Activated T-cell treated with anti-CD3 and anti-CD28 coated beads, Interleukin-2, amount 50 U/mL, for 4 hours (primary cell): ENCODE measurements at regions not wholly inside any gene's neighbourhood (a gene's known extent, or its start where the extent isn't known, plus 50 kb on each side); places are given as distances from the start of the nearest gene placed in this dataset.

Source experiments
- ATAC-seq, 2 donors: fragments of 200-7000 bp; cut with Tn5 transposase; one replicate each; pipeline ENCODE4 v1.10.0; 2021
- DNase-seq: peaks from one replicate; pipeline ENCODE4 v3.0.0-alpha.2; 2020
- H3K27me3 Mint-ChIP-seq: one replicate; pipeline ENCODE4 v1.8.0; 2021; ENCODE audit warnings: low read depth, mixed read lengths
- H3K36me3 Mint-ChIP-seq: one replicate; pipeline ENCODE4 v1.8.0; 2022; ENCODE audit warnings: mixed read lengths; ENCODE audit not compliant: insufficient read depth
- H3K4me1 Mint-ChIP-seq: one replicate; pipeline ENCODE4 v1.8.0; 2021; ENCODE audit warnings: low read depth, mixed read lengths
- H3K4me3 Mint-ChIP-seq: one replicate; pipeline ENCODE4 v1.8.0; 2021; ENCODE audit warnings: mild to moderate bottlenecking, moderate library complexity, mixed read lengths
- H3K9me3 Mint-ChIP-seq: one replicate; pipeline ENCODE4 v1.8.0; 2021; ENCODE audit warnings: mixed read lengths

DNA sequence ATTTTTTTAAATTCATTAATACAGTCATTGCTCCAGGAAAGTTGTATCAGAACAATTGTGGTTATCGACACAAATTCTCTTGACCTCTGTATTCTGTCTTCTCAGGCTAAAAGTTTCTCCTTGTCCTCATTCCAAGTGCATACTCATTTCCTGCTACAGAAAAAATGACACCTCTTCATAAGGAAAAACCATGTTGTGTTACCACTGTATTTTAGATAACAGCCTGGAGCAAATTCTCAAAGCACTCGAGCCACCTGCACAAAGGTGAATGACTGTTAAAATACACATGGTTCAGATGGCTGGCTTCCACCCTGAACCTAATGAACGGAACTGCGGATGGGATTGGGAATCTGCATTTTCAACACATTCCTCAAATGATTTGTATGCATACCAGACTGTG is 586.5 kb downstream of the EPHA4 start:
- ATAC-seq = no peak
- Mint-ChIP-seq H3K27me3 (peaks cover 18% of the 10 kb centered on the region), H3K4me1 (no peaks in the 10 kb centered on the region), H3K4me3 (no peak overlapping the region), H3K36me3 (no peaks in the 10 kb centered on the region), H3K9me3 (no peaks in the 10 kb centered on the region)
- no peak for DNase-seq

DNA sequence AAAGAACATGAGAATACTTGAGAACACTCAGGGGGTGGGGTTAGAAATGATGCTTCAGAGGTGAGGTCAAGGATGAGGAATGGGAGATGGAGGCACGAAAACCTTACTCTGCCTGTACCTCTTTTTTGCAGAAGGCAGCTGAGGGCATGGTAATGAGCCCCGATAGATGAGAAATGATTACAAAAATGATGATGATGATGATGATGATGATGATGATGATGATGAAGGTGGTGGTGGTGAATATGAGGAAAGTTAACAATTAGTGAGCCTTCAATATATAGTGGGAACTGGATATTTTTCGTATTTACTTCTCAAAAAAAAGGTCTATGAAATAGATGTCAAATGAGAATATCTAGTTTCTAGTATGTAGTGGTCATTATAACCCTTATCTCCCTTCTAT is 584.3 kb downstream of the EPHA4 start:
- ATAC-seq = no peak
- no peaks in the 10 kb centered on the region for H3K4me1 Mint-ChIP-seq
- DNase-seq = no peak
- H3K27me3 Mint-ChIP-seq = peaks cover 14% of the 10 kb centered on the region
- H3K36me3 Mint-ChIP-seq = no peaks in the 10 kb centered on the region
- H3K4me3 Mint-ChIP-seq = no peak overlapping the region
- no peaks in the 10 kb centered on the region for H3K9me3 Mint-ChIP-seq

DNA sequence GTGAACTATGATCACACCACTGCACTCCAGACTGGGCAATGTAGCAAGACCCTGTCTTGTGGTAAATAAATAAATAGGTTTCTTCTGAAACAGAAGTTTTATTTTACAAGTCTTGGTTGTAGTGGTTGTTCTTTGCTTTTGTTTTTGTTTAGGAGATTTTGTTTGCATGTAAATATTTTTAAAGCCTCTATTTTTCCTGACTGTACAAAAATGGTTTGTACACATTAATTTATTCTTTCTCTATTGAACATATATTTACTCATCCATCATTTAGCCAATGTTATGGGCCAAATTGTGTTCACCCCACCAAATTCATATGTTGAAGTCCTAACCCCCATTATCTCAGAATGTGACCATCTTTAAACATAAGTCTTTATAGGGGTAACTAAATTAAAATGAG is 580.1 kb downstream of the EPHA4 start:
- Mint-ChIP-seq H3K36me3 (no peaks in the 10 kb centered on the region), H3K4me3 (no peak overlapping the region), H3K9me3 (no peaks in the 10 kb centered on the region), H3K4me1 (no peaks in the 10 kb centered on the region), H3K27me3 (peaks cover 8% of the 10 kb centered on the region)
- ATAC-seq (no peak), DNase-seq (no peak)

DNA sequence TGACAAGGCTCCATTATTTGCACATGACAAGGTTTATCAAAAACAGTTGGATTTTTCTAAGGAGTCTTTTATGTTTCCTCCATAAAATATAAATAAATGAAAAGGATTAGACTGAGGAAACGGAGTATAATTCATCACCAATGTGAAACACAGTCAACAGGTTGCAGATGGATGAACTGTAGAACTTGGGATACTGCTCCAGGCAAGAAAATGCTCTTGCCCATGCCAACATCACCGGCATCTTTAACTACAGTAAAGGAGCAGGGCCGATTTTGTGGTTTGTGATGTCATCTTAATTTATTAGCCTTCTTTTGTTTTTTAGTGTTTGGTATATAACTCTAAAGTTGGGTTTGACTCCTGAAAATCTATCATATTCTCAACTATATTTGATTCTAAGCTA is 577.3 kb downstream of the EPHA4 start:
- H3K4me3 Mint-ChIP-seq = no peak overlapping the region

DNA sequence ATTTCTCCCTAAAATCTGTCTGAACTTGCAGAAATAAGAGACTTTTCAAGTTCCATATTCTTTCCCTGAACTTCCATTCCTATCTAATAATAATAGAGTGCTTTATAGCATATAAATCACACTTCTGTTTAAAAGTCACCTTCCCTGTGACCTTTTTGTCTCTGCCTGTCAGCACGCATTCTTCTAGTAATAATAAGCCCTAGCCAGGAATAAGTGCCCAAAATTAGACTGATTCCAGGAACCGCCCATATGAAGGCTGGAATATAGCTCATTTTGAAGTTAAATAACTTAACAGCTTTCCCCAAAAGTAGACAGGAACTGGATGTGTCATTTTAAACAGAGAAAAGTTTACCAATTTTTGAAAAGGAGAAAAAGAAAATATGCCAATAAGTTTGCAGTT is 576.5 kb downstream of the EPHA4 start:
- no peaks in the 10 kb centered on the region for H3K9me3 Mint-ChIP-seq
- no peak overlapping the region for H3K4me3 Mint-ChIP-seq
- no peaks in the 10 kb centered on the region for H3K36me3 Mint-ChIP-seq
- DNase-seq = no peak
- H3K27me3 Mint-ChIP-seq = peaks cover 10% of the 10 kb centered on the region
- no peaks in the 10 kb centered on the region for H3K4me1 Mint-ChIP-seq
- ATAC-seq = no peak

More for the DNA sequence above, 577.3 kb downstream of the EPHA4 start:
- DNase-seq (no peak), ATAC-seq (no peak)
- no peaks in the 10 kb centered on the region for H3K9me3 Mint-ChIP-seq
- no peaks in the 10 kb centered on the region for H3K36me3 Mint-ChIP-seq
- no peaks in the 10 kb centered on the region for H3K4me1 Mint-ChIP-seq
- H3K27me3 Mint-ChIP-seq = peaks cover 10% of the 10 kb centered on the region

DNA sequence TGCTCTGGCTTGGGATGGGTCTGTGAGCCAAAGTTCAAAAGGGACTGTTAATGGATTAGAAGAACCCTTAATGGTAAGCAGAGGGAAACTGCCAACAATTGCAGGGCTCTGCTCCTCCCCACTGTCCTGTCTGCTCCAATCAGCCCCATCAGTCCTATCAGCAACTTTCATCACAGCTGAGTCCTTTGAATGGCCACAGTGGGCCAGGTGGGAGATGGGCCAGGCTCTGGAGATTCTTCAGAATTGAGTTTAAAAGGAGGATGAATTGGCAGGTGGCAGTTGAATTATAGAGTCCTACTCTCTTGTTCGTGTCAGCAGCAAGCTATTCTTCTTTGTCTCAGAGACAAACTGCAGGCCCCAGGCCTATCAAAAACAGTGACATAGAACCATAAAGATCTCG is 573.9 kb downstream of the EPHA4 start:
- no peak overlapping the region for H3K4me3 Mint-ChIP-seq
- H3K4me1 Mint-ChIP-seq = no peaks in the 10 kb centered on the region
- DNase-seq = no peak
- peaks cover 8% of the 10 kb centered on the region for H3K27me3 Mint-ChIP-seq
- H3K36me3 Mint-ChIP-seq = no peaks in the 10 kb centered on the region
- H3K9me3 Mint-ChIP-seq = no peaks in the 10 kb centered on the region
- no peak for ATAC-seq

DNA sequence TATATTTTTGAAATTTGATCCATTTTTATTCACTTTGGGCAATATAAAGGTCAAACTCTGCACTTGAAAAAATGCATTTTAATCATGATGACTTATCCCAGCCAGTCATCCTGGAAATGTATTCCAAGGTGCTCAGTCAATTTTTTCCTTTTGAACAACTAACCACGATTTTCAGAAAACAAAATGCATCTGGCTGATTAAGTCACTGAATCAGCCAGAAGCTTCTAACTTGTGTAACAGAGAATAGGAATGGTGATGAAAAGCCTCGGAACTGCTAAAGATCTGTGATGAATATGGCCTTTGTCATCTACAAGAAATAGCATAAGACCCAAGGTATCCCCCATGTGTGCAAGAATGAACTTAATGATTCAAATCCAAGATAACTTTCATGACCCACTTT is 572.7 kb downstream of the EPHA4 start:
- Mint-ChIP-seq H3K9me3 (no peaks in the 10 kb centered on the region), H3K27me3 (peaks cover 8% of the 10 kb centered on the region), H3K4me3 (no peak overlapping the region), H3K36me3 (no peaks in the 10 kb centered on the region), H3K4me1 (no peaks in the 10 kb centered on the region)
- no peak for ATAC-seq
- DNase-seq = no peak

DNA sequence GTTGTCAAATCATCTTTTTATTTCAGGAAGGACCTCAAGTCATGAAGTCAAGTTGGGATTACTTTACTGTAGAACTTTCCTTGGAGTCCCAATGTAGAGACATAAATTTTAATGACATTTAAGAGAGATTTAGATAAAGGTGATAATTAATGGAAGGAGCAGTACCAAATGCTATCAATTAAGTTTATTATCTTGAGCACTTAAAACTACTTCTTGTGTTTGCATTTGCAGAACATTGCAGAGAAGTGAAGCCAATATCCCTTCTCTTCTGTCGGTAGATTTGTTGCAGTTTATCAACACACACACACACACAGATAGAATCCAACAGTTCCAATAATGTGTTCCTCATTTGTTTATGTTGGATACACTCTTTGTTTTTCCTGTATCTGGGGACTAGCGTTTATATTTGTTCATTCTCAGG is 570.7 kb downstream of the EPHA4 start:
- no peak for ATAC-seq
- H3K4me1 Mint-ChIP-seq = no peaks in the 10 kb centered on the region
- H3K36me3 Mint-ChIP-seq = no peaks in the 10 kb centered on the region
- no peaks in the 10 kb centered on the region for H3K9me3 Mint-ChIP-seq
- no peak overlapping the region for H3K4me3 Mint-ChIP-seq
- peaks cover 2% of the 10 kb centered on the region for H3K27me3 Mint-ChIP-seq
- no peak for DNase-seq

DNA sequence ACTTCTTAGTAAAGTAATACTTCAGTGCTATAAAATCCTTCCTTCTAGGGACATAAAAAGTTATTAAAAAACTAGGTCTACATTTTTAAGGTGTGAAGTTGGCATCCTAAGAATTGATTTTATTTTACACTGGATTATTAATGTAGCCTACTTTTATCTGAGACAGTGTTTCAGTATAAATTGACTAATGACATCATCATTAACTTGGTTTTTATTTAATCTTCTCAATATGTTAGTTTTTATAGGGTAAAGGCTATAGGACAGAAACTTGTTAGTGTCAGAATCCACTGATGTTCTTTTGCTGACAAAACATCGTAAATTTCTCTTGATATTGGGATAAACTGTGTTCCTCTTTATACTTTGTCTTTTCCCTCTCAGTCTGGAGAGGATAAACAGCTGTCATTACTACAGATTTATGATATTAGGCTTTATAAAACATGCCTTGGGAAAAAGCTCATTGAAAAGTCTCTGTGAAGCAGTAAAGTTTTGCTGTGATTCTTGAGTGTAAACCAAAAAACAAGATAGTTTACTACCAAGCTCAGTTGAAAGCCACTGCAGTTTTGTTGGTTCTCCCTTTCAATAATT is 569.9 kb downstream of the EPHA4 start:
- DNase-seq (no peak), ATAC-seq (no peak)
- no peak overlapping the region for H3K4me3 Mint-ChIP-seq
- no peaks in the 10 kb centered on the region for H3K4me1 Mint-ChIP-seq
- H3K36me3 Mint-ChIP-seq = no peaks in the 10 kb centered on the region
- H3K27me3 Mint-ChIP-seq = peaks cover 2% of the 10 kb centered on the region
- H3K9me3 Mint-ChIP-seq = no peaks in the 10 kb centered on the region

DNA sequence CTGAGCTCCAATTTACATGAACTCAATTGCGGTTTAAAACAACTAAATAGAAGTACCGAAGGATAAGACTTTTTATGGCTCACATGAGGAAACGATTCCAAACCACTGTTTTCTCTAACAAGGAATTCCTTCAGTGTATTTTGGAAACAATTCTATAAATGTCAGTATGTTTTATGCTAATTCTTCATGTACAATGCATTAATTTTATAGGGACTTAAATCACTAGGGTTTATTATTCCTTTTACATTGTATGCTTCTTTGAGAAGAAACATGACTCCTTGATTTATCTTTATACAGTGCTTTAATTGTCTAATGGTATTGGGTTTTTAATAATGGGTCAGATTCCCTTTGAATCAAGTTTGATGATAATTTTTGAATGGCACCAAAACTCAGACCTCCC is 566.8 kb downstream of the EPHA4 start:
- DNase-seq = no peak
- H3K4me3 Mint-ChIP-seq = no peak overlapping the region
- H3K36me3 Mint-ChIP-seq = no peaks in the 10 kb centered on the region
- ATAC-seq = no peak
- no peaks in the 10 kb centered on the region for H3K27me3 Mint-ChIP-seq
- H3K9me3 Mint-ChIP-seq = no peaks in the 10 kb centered on the region
- H3K4me1 Mint-ChIP-seq = no peaks in the 10 kb centered on the region

DNA sequence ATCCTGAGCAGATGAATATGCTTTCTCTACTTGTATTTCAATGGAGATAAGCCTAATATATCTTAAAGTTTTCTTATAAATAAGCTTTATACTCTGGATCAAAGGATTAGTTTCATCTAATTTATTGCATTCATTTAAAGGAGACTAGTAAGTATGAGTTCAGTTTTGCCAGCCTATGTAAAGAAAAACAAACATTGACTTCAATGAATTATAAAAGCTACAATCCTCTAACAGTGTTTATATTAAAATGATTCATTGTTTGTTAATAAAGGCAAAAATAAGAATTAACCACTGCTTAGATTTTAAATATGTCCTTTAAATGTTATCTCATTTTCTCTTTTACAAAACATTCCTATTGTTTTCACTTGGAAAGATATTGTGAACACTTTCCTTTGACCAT is 566.0 kb downstream of the EPHA4 start:
- Mint-ChIP-seq H3K4me3 (no peak overlapping the region), H3K4me1 (no peaks in the 10 kb centered on the region), H3K27me3 (no peaks in the 10 kb centered on the region), H3K36me3 (no peaks in the 10 kb centered on the region), H3K9me3 (no peaks in the 10 kb centered on the region)
- no peak for DNase-seq
- ATAC-seq = no peak

DNA sequence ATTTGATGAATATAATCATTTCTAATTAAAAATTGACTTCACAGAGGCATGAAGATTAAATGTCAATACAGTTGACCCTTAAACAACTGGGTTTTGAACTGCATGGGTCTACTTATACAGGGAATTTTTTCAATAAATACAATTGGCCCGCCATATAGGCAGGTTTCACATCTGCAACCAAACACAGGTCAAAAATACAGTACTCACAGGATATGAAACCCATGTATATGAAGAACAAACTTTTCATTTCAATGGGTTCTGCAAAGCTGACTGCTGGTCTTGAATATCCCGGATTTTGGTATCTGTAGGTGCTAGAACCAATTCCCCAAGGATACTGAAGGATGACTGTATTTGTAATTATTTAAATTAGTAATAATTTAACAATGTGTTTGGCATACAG is 555.6 kb downstream of the EPHA4 start:
- Mint-ChIP-seq H3K27me3 (peaks cover 6% of the 10 kb centered on the region), H3K4me1 (no peaks in the 10 kb centered on the region), H3K9me3 (no peaks in the 10 kb centered on the region), H3K4me3 (no peak overlapping the region), H3K36me3 (no peaks in the 10 kb centered on the region)
- DNase-seq = no peak
- no peak for ATAC-seq

DNA sequence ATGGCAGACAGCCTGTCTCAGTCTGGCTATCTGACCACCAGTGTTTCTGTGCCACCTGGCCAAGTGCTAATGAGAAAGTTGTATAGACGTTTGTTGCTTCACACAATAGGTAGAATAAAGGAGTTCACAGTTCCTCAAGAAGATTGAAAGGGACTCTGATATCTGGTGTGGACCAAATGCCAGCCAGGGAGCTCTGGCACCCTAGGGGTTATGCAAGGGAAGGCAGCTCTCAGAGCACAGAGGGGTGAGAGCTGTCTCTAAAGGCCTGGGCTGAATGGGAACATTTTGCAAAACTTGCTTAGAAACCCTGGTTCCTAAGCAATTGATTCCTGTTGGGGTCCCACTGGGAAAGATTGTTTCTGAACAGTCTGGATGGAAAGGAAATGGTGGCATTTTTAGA is 553.8 kb downstream of the EPHA4 start:
- Mint-ChIP-seq H3K27me3 (peaks cover 6% of the 10 kb centered on the region), H3K9me3 (no peaks in the 10 kb centered on the region), H3K4me1 (no peaks in the 10 kb centered on the region), H3K36me3 (no peaks in the 10 kb centered on the region), H3K4me3 (no peak overlapping the region)
- ATAC-seq (no peak), DNase-seq (no peak)

DNA sequence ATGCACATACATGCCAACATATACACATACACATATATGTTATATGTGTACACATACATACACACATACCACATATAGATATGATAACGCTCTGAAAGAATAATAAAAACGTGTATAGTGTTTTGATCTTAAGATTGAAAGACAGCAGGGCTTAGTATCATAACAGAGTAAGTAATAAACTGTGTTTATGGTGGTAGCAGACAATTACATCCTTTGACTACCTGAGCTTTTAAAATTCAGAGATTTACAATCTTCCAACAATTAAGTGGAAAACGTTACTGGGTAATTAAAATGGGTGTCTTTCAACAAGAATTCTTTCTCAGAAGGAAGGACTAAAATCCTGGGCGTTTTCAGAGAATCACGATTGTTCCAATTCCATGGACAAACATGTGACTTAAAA is 552.4 kb downstream of the EPHA4 start:
- H3K4me1 Mint-ChIP-seq = no peaks in the 10 kb centered on the region
- no peaks in the 10 kb centered on the region for H3K9me3 Mint-ChIP-seq
- DNase-seq (no peak), ATAC-seq (no peak)
- no peaks in the 10 kb centered on the region for H3K36me3 Mint-ChIP-seq
- H3K27me3 Mint-ChIP-seq = peaks cover 6% of the 10 kb centered on the region
- no peak overlapping the region for H3K4me3 Mint-ChIP-seq

DNA sequence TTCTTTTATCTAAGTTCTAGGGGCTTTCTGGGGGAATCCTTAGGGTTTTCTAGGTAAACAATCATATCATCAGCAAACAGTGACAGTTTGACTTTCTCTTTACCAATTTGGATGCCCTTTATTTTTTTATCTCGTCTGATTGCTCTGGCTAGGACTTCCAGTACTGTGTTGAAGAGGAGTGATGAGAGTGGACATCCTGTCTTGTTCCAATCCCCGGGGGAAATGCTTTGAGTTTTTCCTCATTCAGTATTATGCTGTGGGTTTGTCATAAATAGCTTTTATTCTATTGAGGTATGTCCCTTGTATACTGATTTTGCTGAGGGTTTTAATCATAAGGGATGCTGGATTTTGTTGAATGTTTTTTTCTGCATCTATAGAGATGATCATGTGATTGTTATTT is 549.5 kb downstream of the EPHA4 start:
- H3K36me3 Mint-ChIP-seq = no peaks in the 10 kb centered on the region
- H3K4me3 Mint-ChIP-seq = no peak overlapping the region
- H3K27me3 Mint-ChIP-seq = peaks cover 12% of the 10 kb centered on the region
- H3K4me1 Mint-ChIP-seq = peaks cover 3% of the 10 kb centered on the region
- ATAC-seq (no peak), DNase-seq (no peak)
- no peaks in the 10 kb centered on the region for H3K9me3 Mint-ChIP-seq

DNA sequence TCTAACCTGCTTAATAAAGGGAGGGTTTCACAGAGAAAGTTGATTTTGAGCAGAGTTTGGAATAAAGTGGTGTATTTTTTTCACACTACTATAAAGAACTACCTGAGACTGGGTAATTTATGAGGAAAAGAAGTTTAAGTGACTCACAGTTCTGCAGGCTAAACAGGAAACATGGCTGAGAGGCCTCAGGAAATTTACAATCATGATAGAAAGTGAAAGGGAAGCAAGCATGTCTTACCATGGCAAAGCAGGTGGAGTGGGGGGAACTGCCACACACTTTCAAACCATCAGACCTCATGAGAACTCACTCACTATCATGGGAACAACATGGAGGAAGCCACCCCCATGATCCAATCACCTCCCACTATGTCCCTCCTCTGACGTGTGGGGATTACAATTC is 546.7 kb downstream of the EPHA4 start:
- no peaks in the 10 kb centered on the region for H3K36me3 Mint-ChIP-seq
- H3K9me3 Mint-ChIP-seq = no peaks in the 10 kb centered on the region
- ATAC-seq (no peak), DNase-seq (no peak)
- no peak overlapping the region for H3K4me3 Mint-ChIP-seq
- H3K27me3 Mint-ChIP-seq = peaks cover 8% of the 10 kb centered on the region
- H3K4me1 Mint-ChIP-seq = peaks cover 3% of the 10 kb centered on the region
